GM19397 (cell line): ENCODE measurements at regions not wholly inside any gene's neighbourhood (a gene's known extent, or its start where the extent isn't known, plus 50 kb on each side); places are given as distances from the start of the nearest gene placed in this dataset.
"Not testable (repeated sequence)": the region's sequence is repeated elsewhere in the genome, so short reads cannot be mapped to it uniquely, and the experiment has no call there.

Experiments
- ATAC-seq: cut with Tn5 transposase; IDR thresholded peaks from one replicate; pipeline ENCODE4 v1.9.1; 2021; ENCODE audit warnings: mild to moderate bottlenecking, moderate library complexity; ENCODE audit not compliant: unreplicated experiment

DNA sequence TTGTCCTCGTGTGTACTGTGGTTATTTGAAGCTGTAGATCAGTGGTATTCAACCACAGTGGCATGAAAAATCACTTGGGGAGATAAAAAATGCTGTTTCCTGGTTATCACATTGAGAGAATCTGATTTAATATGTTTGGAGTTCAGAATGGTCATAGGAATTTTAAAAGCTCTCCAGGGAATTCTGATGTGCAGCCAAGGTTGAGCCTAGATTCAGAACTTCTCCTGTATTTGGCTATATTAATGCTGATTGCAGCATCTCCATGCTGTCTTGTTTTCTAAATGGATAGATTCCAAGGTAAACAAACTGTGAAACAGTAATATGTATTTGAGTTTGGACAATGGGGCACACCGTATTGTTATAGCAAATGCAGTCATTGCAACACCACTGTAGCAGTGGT lies 982.2 kb upstream of the FBXO33 start:
- no peak for ATAC-seq

DNA sequence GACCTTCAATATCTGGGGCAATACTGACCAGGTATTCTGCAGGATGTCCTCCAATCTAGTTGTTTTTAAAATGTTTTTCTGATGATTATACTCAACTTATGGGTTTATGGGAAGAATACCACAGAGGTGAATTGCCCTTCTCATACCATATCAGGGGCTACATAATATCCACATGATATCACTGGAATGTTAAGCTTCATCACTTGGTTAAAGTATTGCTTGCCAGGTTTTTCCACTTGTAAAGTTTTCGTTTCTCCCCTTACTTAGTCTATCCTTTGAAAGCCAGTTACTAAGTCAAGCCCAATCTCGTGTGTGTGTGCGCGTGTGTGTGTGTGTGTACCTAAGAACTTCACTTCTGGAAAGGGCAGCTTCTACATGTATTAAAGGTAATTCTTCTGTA lies 980.9 kb upstream of the FBXO33 start:
- no peak for ATAC-seq

DNA sequence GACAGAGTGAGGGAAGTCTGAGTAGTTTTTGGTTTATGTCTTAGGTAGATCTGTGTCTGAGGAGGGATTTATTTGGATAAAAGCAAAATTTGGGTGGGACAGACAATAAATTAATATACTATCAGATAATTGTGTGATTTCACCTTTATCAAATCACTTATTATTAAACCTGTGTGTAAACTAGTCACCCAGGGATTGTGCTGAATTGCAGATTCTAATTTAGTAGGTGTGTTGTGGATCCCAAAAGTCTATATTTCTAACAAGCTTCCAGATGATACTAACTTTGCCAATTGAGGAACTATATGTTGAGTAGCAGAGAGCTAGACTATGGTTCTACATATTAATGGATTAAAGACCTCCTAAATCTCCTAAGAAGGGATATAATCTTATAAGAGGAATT lies 978.5 kb upstream of the FBXO33 start:
- no peak for ATAC-seq

DNA sequence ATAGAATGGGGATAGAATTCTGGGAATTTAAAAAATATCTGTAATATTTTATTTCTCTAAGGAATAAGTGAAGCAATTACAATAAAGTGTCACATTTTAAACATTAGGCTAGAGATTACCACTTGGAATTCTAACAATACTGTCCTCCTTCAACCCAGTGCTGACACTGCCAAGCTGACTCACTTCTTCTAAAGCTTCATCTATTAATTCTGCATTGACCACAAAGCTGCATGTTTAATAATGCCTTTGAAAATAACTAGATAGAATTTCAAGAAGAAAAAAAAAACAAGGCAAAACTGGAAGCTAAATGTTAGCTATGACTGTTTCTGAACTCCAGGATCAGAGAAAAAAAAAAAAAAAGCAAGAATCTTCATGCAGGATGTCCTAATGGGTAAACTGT lies 970.7 kb upstream of the FBXO33 start:
- no peak for ATAC-seq

DNA sequence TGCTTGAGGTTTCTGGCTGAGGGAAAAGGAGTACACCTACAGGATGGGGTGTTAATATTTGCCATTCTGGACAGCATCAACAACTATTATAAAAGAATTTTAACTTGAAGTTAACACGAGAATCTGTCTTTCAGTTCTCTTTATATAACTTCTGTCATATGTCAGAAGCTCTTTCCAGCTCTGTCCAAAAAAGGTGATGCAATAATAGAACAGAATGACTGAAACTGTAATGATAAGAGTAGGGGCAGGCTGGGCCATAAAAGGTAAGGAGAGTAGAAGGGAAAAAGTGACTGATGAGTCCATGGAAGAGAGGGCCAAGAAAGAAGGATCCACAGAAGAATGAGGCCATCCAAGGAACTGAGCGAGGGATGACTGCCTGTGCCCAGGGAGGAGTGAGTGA lies 966.7 kb upstream of the FBXO33 start:
- no peak for ATAC-seq

DNA sequence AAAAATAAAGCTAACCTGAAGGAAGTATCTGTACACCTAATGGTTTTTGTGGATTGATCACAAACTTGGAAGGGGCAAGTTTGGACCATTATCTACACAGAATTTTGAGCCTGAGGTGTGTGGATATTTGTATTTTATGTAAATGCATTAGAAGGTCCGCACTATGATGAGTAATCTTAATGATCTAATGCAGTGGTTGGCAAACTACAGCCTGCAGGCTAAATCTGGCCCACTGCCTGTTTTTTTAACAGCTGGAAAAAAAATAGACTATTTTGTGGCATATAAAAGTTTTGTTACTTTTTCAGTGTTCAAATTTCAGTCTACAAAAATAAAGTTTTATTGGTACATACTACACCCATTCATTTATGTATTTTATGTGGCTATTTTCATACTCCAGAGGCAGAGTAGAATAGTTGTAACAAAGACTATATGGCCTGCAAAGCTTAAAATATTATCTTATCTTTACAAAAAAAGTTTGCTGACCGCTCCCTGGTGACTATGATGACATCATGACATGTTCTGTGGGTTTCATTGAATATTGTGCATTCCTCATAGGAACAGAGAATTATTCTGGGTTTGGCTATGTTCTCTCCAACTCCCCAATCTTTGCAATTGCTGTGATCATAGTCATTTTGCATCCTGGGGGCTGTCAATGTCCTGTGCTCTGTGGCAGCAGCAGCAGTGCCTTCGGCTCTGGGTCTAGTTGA lies 962.6 kb upstream of the FBXO33 start:
- no peak for ATAC-seq

DNA sequence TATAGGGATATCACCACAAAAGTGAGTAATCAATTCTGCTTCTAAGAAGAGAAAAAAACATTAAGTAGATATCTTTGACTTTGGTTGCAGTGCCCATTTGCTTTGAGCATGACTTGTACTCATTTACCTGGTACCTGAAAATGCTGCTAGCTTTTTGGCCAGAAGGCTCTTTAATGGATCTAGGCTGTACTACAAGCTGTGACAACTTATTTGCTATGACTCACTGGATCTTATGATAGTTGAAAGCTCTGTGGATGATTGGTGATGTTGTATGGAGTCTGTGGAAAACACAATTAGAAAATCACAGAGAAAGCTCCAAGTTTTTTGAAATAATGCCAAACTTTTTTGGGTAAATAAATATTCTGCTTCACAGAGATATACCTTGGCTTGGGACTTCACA lies 960.9 kb upstream of the FBXO33 start:
- no peak for ATAC-seq

DNA sequence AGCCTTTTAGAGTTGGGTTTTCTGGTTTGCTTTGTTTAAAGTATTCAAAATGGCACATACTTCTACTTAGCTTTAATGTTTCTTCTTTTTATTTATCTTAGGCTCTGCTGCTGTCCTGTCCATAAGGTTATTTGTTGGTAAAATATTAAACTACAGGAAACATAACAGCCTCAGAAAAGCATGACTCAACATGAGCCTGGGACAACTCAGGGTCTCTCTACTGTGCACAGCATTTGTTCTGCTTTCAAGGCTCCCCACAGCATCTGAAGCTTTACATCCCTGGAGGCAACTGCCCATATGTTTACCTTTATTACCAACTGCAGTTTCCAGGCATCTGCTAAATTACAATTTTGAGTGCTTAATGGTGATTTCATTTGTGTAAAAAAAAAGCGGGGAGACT lies 954.2 kb upstream of the FBXO33 start:
- no peak for ATAC-seq

DNA sequence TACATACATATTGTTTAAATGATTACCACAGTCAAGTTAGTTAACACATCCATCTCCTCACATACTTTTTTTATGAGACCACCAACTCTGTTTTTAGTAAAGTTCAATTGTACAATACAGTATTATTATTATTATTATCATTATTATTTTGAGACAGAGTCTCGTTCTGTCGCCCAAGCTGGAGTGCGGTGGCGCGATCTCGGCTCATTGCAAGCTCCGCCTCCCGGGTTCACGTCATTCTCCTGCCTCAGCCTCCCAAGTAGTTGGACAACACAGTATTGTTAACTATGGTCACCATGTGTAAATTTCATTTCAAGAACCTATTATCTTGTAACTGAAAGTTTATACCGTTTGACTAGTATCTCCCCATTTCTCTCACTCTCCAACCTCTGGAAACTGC lies 942.0 kb upstream of the FBXO33 start:
- ATAC-seq, result no peak

DNA sequence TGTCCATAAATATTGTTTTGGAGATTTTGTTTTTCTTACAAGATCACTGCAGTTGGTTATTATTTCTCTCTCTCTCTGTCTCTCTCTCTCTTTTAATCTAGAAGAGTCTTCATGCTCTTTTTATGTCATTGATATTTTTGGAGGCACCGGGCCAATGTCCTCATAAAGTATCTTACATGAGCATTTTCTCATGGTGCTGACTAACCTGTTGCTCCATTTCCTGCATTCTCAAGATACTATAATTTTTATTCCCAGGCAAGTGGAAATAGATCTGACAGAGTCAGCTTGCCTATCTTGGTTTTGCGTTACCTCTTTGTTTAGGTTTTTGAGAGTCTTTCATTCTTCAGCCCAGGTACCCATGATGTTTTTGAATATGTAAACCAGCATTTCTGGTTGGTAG lies 938.8 kb upstream of the FBXO33 start:
- ATAC-seq, result no peak

DNA sequence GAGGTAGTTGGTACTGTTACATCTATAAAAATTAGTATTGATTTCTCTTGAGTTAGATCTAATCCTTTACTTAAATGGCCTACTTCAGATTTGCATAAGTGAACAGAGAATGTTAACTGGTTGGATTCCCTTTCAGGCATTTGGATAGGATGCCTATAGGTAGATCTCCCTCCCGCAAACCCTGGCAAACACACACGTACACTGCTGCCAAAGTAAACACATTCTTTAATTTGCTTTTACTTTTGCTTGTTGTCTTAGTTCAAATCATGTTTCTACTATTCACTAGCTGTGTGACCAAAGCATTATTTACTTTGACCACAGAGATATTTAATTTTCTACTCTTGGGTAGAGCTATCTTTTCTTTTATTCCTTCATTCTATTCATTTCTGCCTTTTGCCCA lies 936.1 kb upstream of the FBXO33 start:
- no peak for ATAC-seq

DNA sequence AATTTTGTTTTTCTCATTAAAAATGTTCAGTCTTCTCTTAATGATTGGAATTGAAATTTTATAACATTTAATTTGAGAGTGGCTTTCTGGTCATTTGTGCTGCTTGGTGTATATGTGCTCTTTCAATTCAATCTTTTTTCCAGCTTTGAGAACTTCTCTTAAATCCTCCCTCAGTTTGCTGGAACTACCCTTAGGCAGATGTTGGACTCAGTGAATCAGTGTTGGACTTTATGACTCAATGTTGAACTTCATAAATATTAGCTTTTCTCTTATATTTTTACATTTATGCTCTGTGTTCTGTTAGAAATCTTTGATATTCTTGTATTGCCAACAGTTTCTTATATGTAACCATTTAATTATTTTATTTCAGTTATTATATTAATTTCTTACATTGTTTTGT lies 935.5 kb upstream of the FBXO33 start:
- ATAC-seq, result no peak

DNA sequence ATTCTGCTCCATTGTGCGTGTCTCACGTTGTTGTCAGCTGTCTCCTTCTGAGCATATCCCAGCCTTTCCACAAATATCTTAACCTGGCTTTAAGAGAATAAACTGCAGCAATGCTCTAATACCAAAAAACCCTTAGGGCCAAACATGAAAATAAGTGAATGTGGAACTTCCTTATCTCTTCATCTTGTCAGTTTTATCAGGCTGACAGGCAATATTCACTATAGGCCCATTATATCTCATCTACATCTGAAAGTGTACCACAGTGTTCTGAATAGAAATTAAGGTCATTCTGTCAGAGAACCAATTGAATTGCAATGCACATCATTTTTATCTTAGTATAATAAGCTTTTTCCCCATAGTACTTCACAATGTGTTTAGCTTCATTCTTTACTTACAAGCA lies 933.1 kb upstream of the FBXO33 start:
- no peak for ATAC-seq

DNA sequence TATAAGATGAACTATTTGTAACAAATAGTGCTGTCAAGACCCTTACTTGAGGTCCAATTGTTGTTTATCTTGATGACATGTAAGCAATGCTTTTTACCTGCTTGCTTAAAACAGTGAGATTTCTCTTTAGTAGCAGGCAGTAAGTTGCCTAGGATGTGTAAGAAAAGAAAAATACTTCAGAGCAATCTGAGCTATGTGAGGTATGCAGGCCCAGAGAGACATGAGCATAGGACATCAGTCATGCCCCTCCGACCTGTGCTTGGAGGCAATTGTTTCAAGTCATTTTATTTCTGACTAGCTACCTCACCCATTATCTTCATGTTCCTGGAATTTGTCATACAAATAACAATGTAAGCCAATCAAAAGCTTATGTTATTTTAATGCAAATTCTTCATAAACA lies 930.6 kb upstream of the FBXO33 start:
- no peak for ATAC-seq

DNA sequence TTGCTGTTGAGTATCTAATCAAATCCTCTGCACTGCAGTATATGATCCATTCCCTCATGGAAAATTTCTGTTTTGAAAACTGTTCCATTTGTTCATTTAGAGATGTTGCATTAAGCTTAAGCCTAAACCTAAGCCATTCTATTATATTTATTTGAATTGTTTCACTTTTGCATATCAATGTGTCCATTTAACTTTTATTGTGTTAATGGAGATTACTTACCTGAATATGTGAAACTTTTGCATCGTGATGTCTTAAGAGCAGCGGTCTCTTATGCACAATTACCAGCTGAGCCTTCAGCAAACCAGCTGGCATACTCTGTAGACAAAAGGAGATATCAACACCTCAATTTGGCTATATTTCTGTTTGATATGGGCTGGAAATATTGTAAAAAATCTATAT lies 922.5 kb upstream of the FBXO33 start:
- ATAC-seq, result no peak

DNA sequence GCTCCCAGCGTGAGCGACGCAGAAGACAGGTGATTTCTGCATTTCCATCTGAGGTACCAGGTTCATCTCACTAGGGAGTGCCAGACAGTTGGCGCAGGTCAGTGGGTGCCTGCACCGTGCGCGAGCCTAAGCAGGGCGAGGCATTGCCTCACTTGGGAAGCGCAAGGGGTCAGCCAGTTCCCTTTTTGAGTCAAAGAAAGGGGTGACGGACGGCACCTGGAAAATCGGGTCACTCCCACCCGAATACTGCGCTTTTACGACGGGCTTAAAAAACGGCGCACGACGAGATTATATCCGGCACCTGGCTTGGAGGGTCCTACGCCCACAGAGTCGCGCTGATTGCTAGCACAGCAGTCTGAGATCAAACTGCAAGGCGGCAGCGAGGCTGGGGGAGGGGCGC lies 915.9 kb upstream of the FBXO33 start:
- ATAC-seq, result not testable (repeated sequence)

DNA sequence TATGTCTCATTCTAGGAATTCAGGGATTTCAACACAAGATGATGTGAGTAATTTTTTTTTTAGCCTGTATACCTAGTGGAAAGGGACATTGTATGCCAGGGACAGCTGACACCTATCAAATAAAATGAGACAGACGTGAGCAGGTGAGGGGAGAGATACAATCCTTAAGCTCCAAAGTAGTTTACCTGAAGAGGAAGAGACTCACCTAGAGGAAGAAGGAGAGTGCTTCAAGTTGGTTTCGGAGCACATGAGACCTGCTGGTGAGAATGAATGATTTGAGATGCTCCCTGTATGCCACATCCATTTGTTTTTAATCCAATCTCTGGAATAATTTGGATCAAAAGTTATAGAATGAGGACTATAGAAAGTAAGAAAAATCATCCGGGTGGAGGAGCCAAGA lies 915.4 kb upstream of the FBXO33 start:
- no peak for ATAC-seq

DNA sequence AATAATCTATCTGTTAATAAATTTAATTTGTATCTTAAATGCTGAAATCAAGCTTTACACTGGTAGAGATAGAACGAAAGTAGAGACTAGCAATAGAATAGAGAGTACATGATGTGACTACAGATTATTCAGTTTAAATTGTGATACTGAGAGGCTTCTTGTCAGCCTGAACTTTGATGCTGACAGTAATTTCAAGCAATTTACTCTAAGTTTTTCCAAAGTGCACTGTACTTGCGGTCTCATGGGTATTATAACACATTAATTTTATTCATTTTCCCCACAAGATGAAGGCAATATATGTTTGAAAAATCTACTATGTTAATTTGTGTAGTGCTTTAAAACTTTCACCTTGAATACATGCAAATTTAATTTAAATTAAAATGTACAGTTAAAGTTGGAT lies 914.0 kb upstream of the FBXO33 start:
- no peak for ATAC-seq

DNA sequence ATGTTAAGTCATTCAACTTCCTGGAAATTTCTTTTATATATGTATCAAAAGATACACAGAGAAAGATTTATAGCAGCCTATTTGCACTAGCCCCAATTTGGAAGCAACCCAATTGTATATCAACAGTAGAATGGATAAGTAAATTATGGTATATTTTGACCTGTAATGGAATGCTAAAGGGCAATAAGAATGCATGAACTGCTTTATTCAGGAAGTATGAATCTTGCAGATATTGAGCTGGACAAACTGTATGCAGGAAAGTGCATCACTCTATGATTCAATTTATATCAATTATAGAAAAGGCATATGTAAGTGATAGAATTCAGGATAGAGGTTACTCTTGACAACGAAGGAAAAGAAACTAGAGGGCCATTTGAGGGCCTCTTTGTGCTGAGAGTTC lies 913.1 kb upstream of the FBXO33 start:
- ATAC-seq, result no peak

DNA sequence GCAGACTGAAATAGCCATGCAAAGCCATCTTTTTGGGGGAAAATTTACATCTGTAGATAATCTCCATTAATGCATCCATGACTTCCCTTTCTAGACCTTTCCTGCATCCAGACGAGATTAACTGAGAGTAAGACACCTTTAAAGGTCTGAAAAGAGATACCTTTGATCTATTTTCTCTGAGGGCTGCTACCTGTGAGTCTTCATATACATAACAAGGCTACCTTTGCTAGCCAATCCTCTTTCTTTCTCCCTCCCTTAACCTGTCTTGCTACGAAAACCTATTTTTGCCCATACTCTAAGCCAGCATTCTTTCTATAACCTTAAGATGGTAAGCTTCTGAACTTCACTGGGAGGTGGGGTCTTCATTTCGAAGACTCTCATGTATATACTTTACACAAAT lies 908.5 kb upstream of the FBXO33 start:
- ATAC-seq, result no peak

DNA sequence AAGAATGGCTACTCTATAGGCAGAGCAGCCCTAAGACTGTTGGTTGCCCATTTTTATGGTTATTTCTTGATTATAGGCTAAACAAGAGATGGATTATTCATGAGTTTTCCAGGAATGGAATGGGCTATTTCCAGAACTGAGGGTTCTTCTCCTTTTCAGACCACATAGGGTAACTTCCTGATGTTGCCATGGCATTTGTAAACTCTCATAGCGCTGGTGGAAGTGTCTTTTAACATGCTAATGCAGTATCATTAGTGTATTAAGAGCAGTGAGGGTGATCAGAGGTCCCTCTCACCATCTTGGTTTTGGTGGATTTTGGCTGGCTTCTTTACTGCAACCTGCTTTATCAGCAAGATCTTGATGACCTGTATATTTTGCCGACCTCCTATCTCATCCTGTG lies 904.6 kb upstream of the FBXO33 start:
- ATAC-seq, result no peak

DNA sequence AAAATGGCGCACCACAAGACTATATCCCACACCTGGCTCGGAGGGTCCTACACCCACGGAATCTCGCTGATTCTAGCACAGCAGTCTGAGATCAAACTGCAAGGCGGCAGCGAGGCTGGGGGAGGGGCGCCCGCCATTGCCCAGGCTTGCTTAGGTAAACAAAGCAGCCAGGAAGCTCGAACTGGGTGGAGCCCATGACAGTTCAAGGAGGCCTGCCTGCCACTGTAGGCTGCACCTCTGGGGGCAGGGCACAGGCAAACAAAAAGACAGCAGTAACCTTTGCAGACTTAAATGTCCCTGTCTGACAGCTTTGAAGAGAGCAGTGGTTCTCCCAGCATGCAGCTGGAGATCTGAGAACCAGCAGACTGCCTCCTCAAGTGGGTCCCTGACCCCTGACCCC lies 894.3 kb upstream of the FBXO33 start:
- ATAC-seq, result not testable (repeated sequence)

DNA sequence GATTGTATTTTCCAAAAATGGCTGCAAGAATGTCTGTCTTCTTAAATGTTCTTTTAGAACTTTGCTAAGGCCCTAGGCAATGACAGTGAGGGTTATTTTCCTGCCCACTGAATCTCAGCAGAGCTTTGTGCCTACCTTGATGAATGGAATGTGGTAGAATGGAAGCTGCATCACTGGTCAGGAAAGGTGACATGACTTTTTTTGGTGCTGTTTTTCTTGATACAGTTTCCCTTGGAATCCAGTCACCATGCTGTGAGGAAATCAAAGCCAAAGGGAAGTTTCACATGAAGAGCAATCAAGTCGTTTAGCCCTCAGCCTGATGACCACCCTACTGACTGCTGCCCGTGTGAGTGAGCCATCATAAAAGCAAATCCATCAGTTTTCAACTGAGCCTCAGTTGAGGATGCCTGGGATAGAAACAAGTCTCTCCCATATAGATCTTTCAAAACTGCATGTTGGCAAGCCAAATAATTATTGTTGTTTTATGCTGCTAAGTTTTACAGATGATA lies 886.0 kb upstream of the FBXO33 start:
- no peak for ATAC-seq
